ENCODE measurements at regions not wholly inside any gene's neighbourhood (a gene's known extent, or its start where the extent isn't known, plus 50 kb on each side); places are given as distances from the start of the nearest gene placed in this dataset.

GRCh38 chr10:100662067-100662466 is 83.3 kb upstream of the PAX2 start:
- Histone ChIP-seq H4K20me1 (replicated peaks; ENCODE audit: control insufficient read depth, extremely low read depth, insufficient read depth, low read length) (no peaks in the 10 kb centered on the region), H3K36me3 (ENCODE audit: control insufficient read depth in 2 of 2, extremely low read depth in 1 of 2, insufficient read depth in 2 of 2, low read length in 2 of 2) (no peaks in the 10 kb centered on the region), H3K9me1 (replicated peaks; ENCODE audit: control insufficient read depth, extremely low read depth, insufficient read depth, low read length) (no peaks in the 10 kb centered on the region), H3K4me2 (ENCODE audit: insufficient read depth, low read length) (no peak overlapping the region), H3K27ac (ENCODE audit: insufficient read depth, low read depth, low read length) (no peak overlapping the region), H2AFZ (ENCODE audit: low read depth, low read length) (no peak overlapping the region), H3K27me3 (ENCODE audit: control insufficient read depth in 2 of 2, insufficient read depth in 2 of 2, low read length in 2 of 2) (peaks cover 41 to 47% of the 10 kb centered on the region in 2 experiments), H3K4me1 (ENCODE audit: control insufficient read depth, extremely low read depth, insufficient read depth, low read length) (no peaks in the 10 kb centered on the region), H3K4me3 (replicated peaks in 1 of 3; ENCODE audit: insufficient read depth in 1 of 3, low read depth in 1 of 3, low read length in 3 of 3) (no peak overlapping the region), H3K9me3 (replicated peaks; ENCODE audit: control insufficient read depth, insufficient read depth, low read length) (no peaks in the 10 kb centered on the region), H3K79me2 (ENCODE audit: control insufficient read depth, insufficient read depth, low read length) (no peaks in the 10 kb centered on the region), H3K9ac (replicated peaks; ENCODE audit: extremely low read depth, insufficient read depth, low read length) (no peak overlapping the region)
- intact Hi-C loops (cut with micrococcal nuclease): no loop called here
- BruUV-seq (replicated peaks): no TSS peak
- dilution Hi-C loops (cut with MboI; ENCODE audit: extremely low pct_ligation_motif_present, low sequenced_read_pairs): no loop called here
- DNase-seq (ENCODE audit: low read depth, low spot score) (no peak), FAIRE-seq (no peak)
- TF ChIP-seq MYC (IDR thresholded peaks at IDR 0.05; ENCODE audit: low read depth, low read length) (no peak), GATA2 (IDR thresholded peaks at IDR 0.05; ENCODE audit: insufficient read depth, insufficient read length, low read depth, low read length) (no peak), JUN (IDR thresholded peaks at IDR 0.05; ENCODE audit: borderline replicate concordance, insufficient read depth, insufficient read length, low read depth) (no peak), FOS (IDR thresholded peaks at IDR 0.05; ENCODE audit: borderline replicate concordance, insufficient read depth, low read length) (no peak), CTCF (IDR thresholded peaks at IDR 0.05; ENCODE audit: extremely low read depth in 1 of 2, insufficient read depth in 1 of 2, low read depth in 1 of 2, low read length in 2 of 2) (no peak), EZH2 (IDR thresholded peaks at IDR 0.05; ENCODE audit: borderline replicate concordance, low read depth, low read length, severe bottlenecking) (no peak), MAX (IDR thresholded peaks at IDR 0.05; ENCODE audit: insufficient read depth, insufficient read length) (no peak), POLR2AphosphoS5 (IDR thresholded peaks at IDR 0.05; ENCODE audit: insufficient read depth, low read depth, low read length) (no peak), POLR2A (IDR thresholded peaks at IDR 0.05; ENCODE audit: low read depth, low read length) (no peak)
- POLR2A ChIA-PET: no interaction called here
- CTCF ChIA-PET: no interaction called here

Data from endothelial cell of umbilical vein (primary cell).